Neuronal stem cell (in vitro differentiated cells): ENCODE measurements at regions not wholly inside any gene's neighbourhood (a gene's known extent, or its start where the extent isn't known, plus 50 kb on each side); places are given as distances from the start of the nearest gene placed in this dataset.

Experiments
- DNase-seq: peaks from one replicate; pipeline ENCODE4 v3.0.0-alpha.2; 2013; ENCODE audit warnings: low spot score
- H2AFZ ChIP-seq: one replicate; pipeline ENCODE4 v1.6.1; 2013; ENCODE audit warnings: mild to moderate bottlenecking, low read length, inconsistent platforms
- H2AK5ac ChIP-seq: 2 replicates; pipeline ENCODE4 v1.6.1; 2013; ENCODE audit warnings: low read depth, mild to moderate bottlenecking, inconsistent platforms, low read length, moderate library complexity, mixed read lengths
- H2BK120ac ChIP-seq: 2 replicates; pipeline ENCODE4 v1.6.1; 2013; ENCODE audit warnings: low read depth, mild to moderate bottlenecking, inconsistent platforms, low read length, moderate library complexity, mixed read lengths
- H2BK12ac ChIP-seq: one replicate; pipeline ENCODE4 v1.6.1; 2013; ENCODE audit warnings: low read length, inconsistent platforms
- H2BK15ac ChIP-seq: 2 replicates; pipeline ENCODE4 v1.6.1; 2013; ENCODE audit warnings: mild to moderate bottlenecking, low read length, inconsistent platforms, mixed read lengths
- H2BK5ac ChIP-seq: one replicate; pipeline ENCODE4 v1.6.1; 2013; ENCODE audit warnings: inconsistent platforms, mild to moderate bottlenecking, low read length, moderate library complexity
- H3K14ac ChIP-seq: one replicate; pipeline ENCODE4 v1.6.1; 2013; ENCODE audit warnings: low read length, inconsistent platforms
- H3K18ac ChIP-seq: 2 replicates; pipeline ENCODE4 v1.6.1; 2013; ENCODE audit warnings: low read length, inconsistent platforms
- H3K23ac ChIP-seq: 2 replicates; pipeline ENCODE4 v1.6.1; 2013; ENCODE audit warnings: low read depth, mild to moderate bottlenecking, mixed read lengths, low read length, inconsistent platforms; ENCODE audit not compliant: poor library complexity
- H3K27ac ChIP-seq: replicated peaks from 3 replicates; pipeline ENCODE4 v1.5.1; 2013; ENCODE audit warnings: low read length, inconsistent platforms
- H3K27me3 ChIP-seq, 3 experiments: 2 replicates each; pipeline ENCODE4 v1.6.1; 2013; ENCODE audit warnings: low read length in 3 of 3, mild to moderate bottlenecking in 2 of 3, inconsistent platforms in 1 of 3, low read depth in 1 of 3, mixed read lengths in 1 of 3, moderate library complexity in 1 of 3; ENCODE audit not compliant: control insufficient read depth in 3 of 3, insufficient read depth in 3 of 3
- H3K36me3 ChIP-seq, 2 donors: replicated peaks in 1 of 2; 2 replicates each; pipeline ENCODE4 v1.6.1; 2013; ENCODE audit warnings: low read length in 2 of 2; ENCODE audit not compliant: control insufficient read depth in 2 of 2, insufficient read depth in 2 of 2
- H3K4ac ChIP-seq: 2 replicates; pipeline ENCODE4 v1.6.1; 2013; ENCODE audit warnings: inconsistent platforms, mild to moderate bottlenecking, low read length, moderate library complexity
- H3K4me1 ChIP-seq, 2 donors: 1 replicate in 1 of 2; 2 replicates in 1 of 2; pipeline ENCODE4 v1.6.1; 2013; ENCODE audit warnings: low read length in 2 of 2, low read depth in 1 of 2; ENCODE audit not compliant: control insufficient read depth in 2 of 2, insufficient read depth in 1 of 2
- H3K4me2 ChIP-seq: one replicate; pipeline ENCODE4 v1.6.1; 2013; ENCODE audit warnings: mild to moderate bottlenecking, low read length, inconsistent platforms; ENCODE audit not compliant: insufficient read depth, poor library complexity, severe bottlenecking
- H3K4me3 ChIP-seq, 2 donors: 2 replicates each; pipeline ENCODE4 v1.5.1; 2013; ENCODE audit warnings: low read length in 2 of 2, mild to moderate bottlenecking in 2 of 2, inconsistent platforms in 1 of 2, moderate library complexity in 1 of 2
- H3K79me1 ChIP-seq: one replicate; pipeline ENCODE4 v1.6.1; 2013; ENCODE audit warnings: low read depth, mild to moderate bottlenecking, inconsistent platforms, low read length, moderate library complexity
- H3K9ac ChIP-seq: one replicate; pipeline ENCODE4 v1.6.1; 2013; ENCODE audit warnings: mild to moderate bottlenecking, low read depth, low read length, inconsistent platforms; ENCODE audit not compliant: poor library complexity
- H3K9me3 ChIP-seq, 2 donors: replicated peaks in 1 of 2; 2 replicates each; pipeline versions ENCODE3 to v1.6.1; 2013; ENCODE audit warnings: low read length in 2 of 2, mild to moderate bottlenecking in 2 of 2, inconsistent platforms in 1 of 2, low read depth in 1 of 2, mixed read lengths in 1 of 2, moderate library complexity in 1 of 2; ENCODE audit not compliant: control insufficient read depth in 2 of 2, insufficient read depth in 1 of 2
- H4K8ac ChIP-seq: one replicate; pipeline ENCODE4 v1.6.1; 2013; ENCODE audit warnings: low read depth, mild to moderate bottlenecking, inconsistent platforms, low read length, moderate library complexity
- H4K91ac ChIP-seq: one replicate; pipeline ENCODE4 v1.6.1; 2013; ENCODE audit warnings: low read length, low read depth, mild to moderate bottlenecking, inconsistent platforms; ENCODE audit not compliant: poor library complexity
- WGBS, 2 donors: extraction: QIAGEN DNeasy Blood & Tissue Kit; methylation state at CpG; one replicate each; pipeline ENCODE4 v1.1.7; 2013; ENCODE audit warnings: missing lambda C conversion rate in 2 of 2, mixed read lengths in 1 of 2; ENCODE audit not compliant: insufficient read length in 2 of 2, insufficient replicate concordance in 1 of 2; ENCODE audit errors: extremely low coverage in 2 of 2; 5-methylcytosine and 5-hydroxymethylcytosine counted together

GRCh38 chr3:4061783-4062360 is 241.3 kb upstream of the SETMAR start:
- Histone ChIP-seq H3K4ac (no peak overlapping the region), H2BK12ac (no peak overlapping the region), H3K79me1 (no peaks in the 10 kb centered on the region), H3K4me2 (no peak overlapping the region), H4K8ac (no peak overlapping the region), H2BK15ac (no peak overlapping the region), H3K9ac (no peak overlapping the region), H2BK5ac (no peak overlapping the region), H3K23ac (no peak overlapping the region), H2AFZ (no peak overlapping the region), H3K27ac (no peak overlapping the region), H3K18ac (no peak overlapping the region), H2BK120ac (no peak overlapping the region), H2AK5ac (no peak overlapping the region), H3K4me1 (peaks cover 0 to 5% of the 10 kb centered on the region in 2 donors), H3K9me3 (peaks cover 0 to 1% of the 10 kb centered on the region in 2 donors), H3K14ac (no peak overlapping the region), H3K4me3 (no peak overlapping the region), H4K91ac (no peak overlapping the region), H3K36me3 (no peaks in the 10 kb centered on the region), H3K27me3 (no peaks in the 10 kb centered on the region)
- WGBS, 2 donors, result no CpG with 5 or more reads among the region's 4 CpGs
- DNase-seq, result no peak

GRCh38 chr3:4062621-4063020 is 240.5 kb upstream of the SETMAR start:
- Histone ChIP-seq H4K8ac (no peak overlapping the region), H4K91ac (no peak overlapping the region), H3K4me3 (no peak overlapping the region), H2BK5ac (no peak overlapping the region), H2BK120ac (no peak overlapping the region), H2BK15ac (no peak overlapping the region), H3K27ac (no peak overlapping the region), H3K4me1 (peaks cover 0 to 5% of the 10 kb centered on the region in 2 donors), H3K36me3 (no peaks in the 10 kb centered on the region), H3K4ac (no peak overlapping the region), H3K23ac (no peak overlapping the region), H3K27me3 (no peaks in the 10 kb centered on the region), H2AFZ (no peak overlapping the region), H2BK12ac (no peak overlapping the region), H3K9me3 (peaks cover 0 to 1% of the 10 kb centered on the region in 2 donors), H3K14ac (no peak overlapping the region), H3K18ac (no peak overlapping the region), H3K4me2 (no peak overlapping the region), H3K79me1 (no peaks in the 10 kb centered on the region), H2AK5ac (no peak overlapping the region), H3K9ac (no peak overlapping the region)
- no peak for DNase-seq
- no CpG with 5 or more reads among the region's 1 CpG for WGBS, 2 donors

- no CpG with 5 or more reads among the region's 4 CpGs for WGBS, 2 donors
- Histone ChIP-seq H3K27me3 (no peaks in the 10 kb centered on the region), H3K36me3 (no peaks in the 10 kb centered on the region), H2BK12ac (no peak overlapping the region), H2AFZ (no peak overlapping the region), H4K8ac (no peak overlapping the region), H2BK120ac (no peak overlapping the region), H2AK5ac (no peak overlapping the region), H3K18ac (no peak overlapping the region), H3K27ac (no peak overlapping the region), H3K14ac (no peak overlapping the region), H3K4me2 (no peak overlapping the region), H4K91ac (no peak overlapping the region), H2BK5ac (no peak overlapping the region), H3K79me1 (no peaks in the 10 kb centered on the region), H3K9me3 (peaks cover 0 to 1% of the 10 kb centered on the region in 2 donors), H3K9ac (no peak overlapping the region), H2BK15ac (no peak overlapping the region), H3K4me1 (peaks cover 0 to 5% of the 10 kb centered on the region in 2 donors), H3K4me3 (no peak overlapping the region), H3K23ac (no peak overlapping the region), H3K4ac (no peak overlapping the region)
- DNase-seq, result no peak
These were observed 239.1 kb upstream of the SETMAR start for GRCh38 chr3:4063916-4064574.

- H3K4me1 ChIP-seq, result peaks cover 2 to 4% of the 10 kb centered on the region in 2 donors
- no CpG with 5 or more reads among the region's 2 CpGs for WGBS, 2 donors
- no peak overlapping the region for H4K91ac ChIP-seq
- H2BK15ac ChIP-seq, result no peak overlapping the region
- no peak for DNase-seq
- H2AFZ ChIP-seq, result no peak overlapping the region
- no peak overlapping the region for H2BK12ac ChIP-seq
- H2BK120ac ChIP-seq, result no peak overlapping the region
- no peak overlapping the region for H3K27ac ChIP-seq
- H3K9ac ChIP-seq, result no peak overlapping the region
- H3K79me1 ChIP-seq, result no peaks in the 10 kb centered on the region
- no peak overlapping the region for H4K8ac ChIP-seq
- H3K18ac ChIP-seq, result no peak overlapping the region
- no peak overlapping the region for H2AK5ac ChIP-seq
- H3K36me3 ChIP-seq, result no peaks in the 10 kb centered on the region
- no peak overlapping the region for H3K23ac ChIP-seq
- H3K9me3 ChIP-seq, result peaks cover 0 to 1% of the 10 kb centered on the region in 2 donors
- H3K4me3 ChIP-seq, result no peak overlapping the region
- H2BK5ac ChIP-seq, result no peak overlapping the region
- H3K14ac ChIP-seq, result no peak overlapping the region
- no peak overlapping the region for H3K4ac ChIP-seq
- no peaks in the 10 kb centered on the region for H3K27me3 ChIP-seq
- H3K4me2 ChIP-seq, result no peak overlapping the region
These were observed 238.1 kb upstream of the SETMAR start for GRCh38 chr3:4065085-4065484.
